ENCODE measurements at regions not wholly inside any gene's neighbourhood (a gene's known extent, or its start where the extent isn't known, plus 50 kb on each side); places are given as distances from the start of the nearest gene placed in this dataset.
"Not testable (repeated sequence)": the region's sequence is repeated elsewhere in the genome, so short reads cannot be mapped to it uniquely, and the experiment has no call there.

DNA sequence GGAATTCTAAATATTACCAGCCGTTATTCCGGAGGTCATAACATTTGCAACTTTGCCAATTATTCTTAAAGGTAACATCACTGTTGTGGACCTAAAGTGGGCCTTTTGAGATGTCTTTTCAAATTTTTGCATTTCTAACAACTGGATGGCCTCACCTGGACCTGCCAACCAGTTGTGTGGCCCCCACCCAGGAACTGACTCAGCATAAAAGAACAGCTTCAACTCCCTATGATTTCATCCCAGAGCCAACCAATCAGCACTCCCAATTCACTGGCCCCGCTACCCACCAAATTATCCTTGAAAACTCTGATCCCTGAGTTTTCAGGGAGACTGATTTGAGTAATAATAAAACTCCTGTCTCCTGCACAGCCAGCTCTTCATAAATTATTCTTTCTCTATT lies 489.7 kb upstream of the LMCD1 start:
- no peak for DNase-seq
- Histone ChIP-seq H3K27ac (no peak overlapping the region), H3K27me3 (replicated peaks) (no peaks in the 10 kb centered on the region), H3K4me3 (ENCODE audit: low read depth, low read length) (no peak overlapping the region), H3K36me3 (replicated peaks) (no peaks in the 10 kb centered on the region)
- TF ChIP-seq CTCF (IDR thresholded peaks at IDR 0.05; ENCODE audit: low read depth, low read length, missing control alignments) = no peak
- in situ Hi-C loops (cut with HindIII; ENCODE audit: low pct_ligation_motif_present, low sequenced_read_pairs) = no loop called here

DNA sequence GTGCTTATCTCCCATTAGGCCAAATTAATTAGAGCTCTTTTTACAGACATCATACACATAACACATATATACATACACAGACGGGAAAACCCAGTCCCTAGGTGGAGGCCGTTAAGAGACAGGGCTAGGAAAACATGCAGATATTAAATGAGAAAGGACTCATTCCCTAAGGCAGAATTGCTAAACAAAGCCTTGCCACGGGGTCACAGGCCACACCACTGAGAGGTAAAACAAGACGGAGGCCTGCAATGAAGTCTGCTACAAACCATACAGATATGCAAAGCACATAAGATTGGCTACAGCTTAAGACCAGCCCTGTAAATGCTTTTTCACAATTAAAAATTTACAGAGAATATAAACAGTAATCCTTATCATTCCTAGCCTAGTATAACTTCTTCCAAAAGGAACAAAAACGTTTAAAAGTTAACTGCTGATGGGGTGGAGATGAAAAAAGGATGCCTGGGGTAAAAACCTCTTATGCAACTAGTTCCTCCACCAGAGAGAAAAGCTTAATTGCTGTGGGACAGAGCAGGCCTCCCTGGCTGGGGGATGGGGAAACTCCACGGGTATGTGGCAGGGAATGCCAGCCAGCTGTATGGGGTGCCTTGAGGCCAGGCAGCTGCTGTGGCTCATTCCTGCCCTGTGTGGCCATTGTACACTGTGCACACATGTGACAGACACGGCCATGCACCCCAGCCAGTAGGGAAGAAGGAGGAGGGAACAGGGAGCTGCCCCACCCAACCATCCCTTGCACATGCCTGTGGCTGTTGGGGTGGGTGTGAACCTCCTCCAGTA lies 481.4 kb upstream of the LMCD1 start:
- H3K27me3 ChIP-seq (replicated peaks) = no peaks in the 10 kb centered on the region
- in situ Hi-C loops (cut with HindIII; ENCODE audit: low pct_ligation_motif_present, low sequenced_read_pairs) = no loop called here
- no peak for TF ChIP-seq CTCF (IDR thresholded peaks at IDR 0.05; ENCODE audit: low read depth, low read length, missing control alignments)
- no peaks in the 10 kb centered on the region for H3K36me3 ChIP-seq (replicated peaks)
- no peak overlapping the region for H3K4me3 ChIP-seq (ENCODE audit: low read depth, low read length)
- no peak for DNase-seq
- no peak overlapping the region for H3K27ac ChIP-seq

GRCh38 chr3:8027954-8028353 lies 473.7 kb upstream of the LMCD1 start:
- Histone ChIP-seq H3K4me3 (ENCODE audit: low read depth, low read length) (no peak overlapping the region), H3K36me3 (replicated peaks) (no peaks in the 10 kb centered on the region), H3K27me3 (replicated peaks) (no peaks in the 10 kb centered on the region), H3K27ac (no peak overlapping the region)
- in situ Hi-C loops (cut with HindIII; ENCODE audit: low pct_ligation_motif_present, low sequenced_read_pairs) = no loop called here
- no peak for TF ChIP-seq CTCF (IDR thresholded peaks at IDR 0.05; ENCODE audit: low read depth, low read length, missing control alignments)
- DNase-seq = no peak

- no peak for TF ChIP-seq CTCF (IDR thresholded peaks at IDR 0.05; ENCODE audit: low read depth, low read length, missing control alignments)
- Histone ChIP-seq H3K27ac (no peak overlapping the region), H3K4me3 (ENCODE audit: low read depth, low read length) (no peak overlapping the region), H3K27me3 (replicated peaks) (no peaks in the 10 kb centered on the region), H3K36me3 (replicated peaks) (no peaks in the 10 kb centered on the region)
- DNase-seq = no peak
- in situ Hi-C loops (cut with HindIII; ENCODE audit: low pct_ligation_motif_present, low sequenced_read_pairs) = no loop called here
Measured at GRCh38 chr3:8050283-8050682, 451.3 kb upstream of the LMCD1 start.

GRCh38 chr3:8052659-8053058 lies 449.0 kb upstream of the LMCD1 start:
- no peaks in the 10 kb centered on the region for H3K36me3 ChIP-seq (replicated peaks)
- H3K27ac ChIP-seq = no peak overlapping the region
- no peak overlapping the region for H3K4me3 ChIP-seq (ENCODE audit: low read depth, low read length)
- no peak for TF ChIP-seq CTCF (IDR thresholded peaks at IDR 0.05; ENCODE audit: low read depth, low read length, missing control alignments)
- H3K27me3 ChIP-seq (replicated peaks) = no peaks in the 10 kb centered on the region
- in situ Hi-C loops (cut with HindIII; ENCODE audit: low pct_ligation_motif_present, low sequenced_read_pairs) = no loop called here
- DNase-seq = no peak

- in situ Hi-C loops (cut with HindIII; ENCODE audit: low pct_ligation_motif_present, low sequenced_read_pairs); DNase-seq; H3K27me3 ChIP-seq (replicated peaks): not testable (repeated sequence)
Measured at GRCh38 chr3:8068135-8068534, 433.5 kb upstream of the LMCD1 start.

More at GRCh38 chr3:8068135-8068534, 433.5 kb upstream of the LMCD1 start:
- H3K27ac ChIP-seq; H3K36me3 ChIP-seq (replicated peaks); H3K4me3 ChIP-seq (ENCODE audit: low read depth, low read length): not testable (repeated sequence)

Measured in brain microvascular endothelial cell (primary cell).